PC-9 (cell line): ENCODE measurements at regions not wholly inside any gene's neighbourhood (a gene's known extent, or its start where the extent isn't known, plus 50 kb on each side); places are given as distances from the start of the nearest gene placed in this dataset.

Experiments used
- CTCF ChIP-seq: fragments of 200-600 bp; sonication (generic); conservative IDR thresholded peaks from 2 replicates; pipeline ENCODE4 v1.6.1; 2017; ENCODE audit warnings: mixed run types, antibody characterized with exemption, mild to moderate bottlenecking, moderate library complexity
- EZH2 ChIP-seq: fragments of 200-600 bp; sonication (generic); IDR thresholded peaks from 2 replicates; pipeline ENCODE4 v1.8.0; 2017; ENCODE audit warnings: antibody characterized with exemption, low read depth

GRCh38 chr1:68780919-68781318 is 284.0 kb upstream of the DEPDC1 start:
- TF ChIP-seq CTCF (no peak), EZH2 (no peak)
